ENCODE measurements at regions not wholly inside any gene's neighbourhood (a gene's known extent, or its start where the extent isn't known, plus 50 kb on each side); places are given as distances from the start of the nearest gene placed in this dataset.

DNA sequence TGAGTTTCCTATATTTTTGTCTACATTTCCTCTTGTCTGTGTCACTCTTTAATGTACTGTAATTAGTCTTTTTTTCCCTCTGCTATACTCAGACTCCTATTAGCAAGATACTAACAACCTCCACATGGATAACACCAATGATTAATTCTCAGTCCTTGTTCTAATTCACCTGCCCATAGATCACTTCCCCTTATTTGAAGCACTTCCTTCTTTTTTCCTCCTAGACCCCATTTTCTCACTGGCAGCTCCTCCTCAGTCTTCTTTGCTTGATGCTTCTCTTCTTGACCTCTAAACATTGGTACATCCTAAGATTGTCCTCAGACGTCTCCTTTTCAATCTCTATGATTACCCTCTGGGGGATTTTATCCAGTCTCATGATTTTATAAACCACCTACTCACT is 98.2 kb upstream of the IMMP2L start:
- TF ChIP-seq, protein P1, sequence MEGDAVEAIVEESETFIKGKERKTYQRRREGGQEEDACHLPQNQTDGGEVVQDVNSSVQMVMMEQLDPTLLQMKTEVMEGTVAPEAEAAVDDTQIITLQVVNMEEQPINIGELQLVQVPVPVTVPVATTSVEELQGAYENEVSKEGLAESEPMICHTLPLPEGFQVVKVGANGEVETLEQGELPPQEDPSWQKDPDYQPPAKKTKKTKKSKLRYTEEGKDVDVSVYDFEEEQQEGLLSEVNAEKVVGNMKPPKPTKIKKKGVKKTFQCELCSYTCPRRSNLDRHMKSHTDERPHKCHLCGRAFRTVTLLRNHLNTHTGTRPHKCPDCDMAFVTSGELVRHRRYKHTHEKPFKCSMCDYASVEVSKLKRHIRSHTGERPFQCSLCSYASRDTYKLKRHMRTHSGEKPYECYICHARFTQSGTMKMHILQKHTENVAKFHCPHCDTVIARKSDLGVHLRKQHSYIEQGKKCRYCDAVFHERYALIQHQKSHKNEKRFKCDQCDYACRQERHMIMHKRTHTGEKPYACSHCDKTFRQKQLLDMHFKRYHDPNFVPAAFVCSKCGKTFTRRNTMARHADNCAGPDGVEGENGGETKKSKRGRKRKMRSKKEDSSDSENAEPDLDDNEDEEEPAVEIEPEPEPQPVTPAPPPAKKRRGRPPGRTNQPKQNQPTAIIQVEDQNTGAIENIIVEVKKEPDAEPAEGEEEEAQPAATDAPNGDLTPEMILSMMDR (IDR thresholded peaks at IDR 0.05; ENCODE audit: low read depth, low read length) = no peak
- TF ChIP-seq MAX (IDR thresholded peaks at IDR 0.05; ENCODE audit: low read depth, low read length) (no peak), POLR2A (IDR thresholded peaks at IDR 0.05; ENCODE audit: extremely low read depth, insufficient read length) (no peak), MYC (IDR thresholded peaks at IDR 0.05; ENCODE audit: low read depth, low read length) (no peak)

All from NB4 (cell line).